CD4-positive, alpha-beta T cell treated with Interleukin-17A for 1 hour (primary cell): ENCODE measurements at regions not wholly inside any gene's neighbourhood (a gene's known extent, or its start where the extent isn't known, plus 50 kb on each side); places are given as distances from the start of the nearest gene placed in this dataset.
"Not testable (repeated sequence)": the region's sequence is repeated elsewhere in the genome, so short reads cannot be mapped to it uniquely, and the experiment has no call there.

Experiments
- DNase-seq: peaks from one replicate; pipeline ENCODE4 v3.0.0-alpha.2; 2020

DNA sequence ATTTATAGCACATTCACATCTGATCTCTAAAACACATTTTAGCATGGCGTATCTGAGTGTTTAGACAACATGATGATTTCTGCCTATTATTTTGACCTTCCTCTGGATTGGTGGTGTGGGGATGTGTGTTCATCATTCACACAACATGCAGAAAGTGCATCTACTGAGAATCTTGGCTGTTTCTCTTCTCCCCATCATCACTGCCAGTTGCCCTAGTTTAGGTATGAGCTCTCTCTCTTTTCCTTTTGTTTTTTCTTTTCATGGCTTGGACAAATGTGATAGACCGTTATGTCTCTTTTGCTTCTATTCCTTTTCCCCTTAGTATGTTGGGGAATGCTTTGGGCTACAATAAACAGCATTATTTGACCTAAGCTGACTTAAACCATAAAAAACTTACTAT, 239.2 kb upstream of the FZD8 start:
- DNase-seq, result no peak

DNA sequence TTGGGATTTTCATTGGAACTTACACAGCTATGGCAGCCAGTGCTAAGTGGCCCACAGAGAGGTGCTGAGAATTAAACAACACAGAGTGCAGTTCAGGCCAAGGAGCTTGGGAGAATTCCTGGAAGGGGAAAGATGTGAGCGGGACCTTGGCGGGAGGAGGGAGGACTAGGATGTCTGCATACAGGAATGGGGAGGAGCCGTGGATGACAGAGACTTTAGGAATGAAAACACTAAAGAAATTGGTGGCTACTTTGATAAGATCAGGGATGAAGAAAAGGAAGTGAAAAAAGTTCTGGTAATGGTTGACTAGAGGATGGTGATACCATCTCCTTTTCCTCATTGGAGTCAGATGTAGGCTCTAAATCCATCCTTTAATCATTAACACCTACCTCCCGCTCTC, 234.2 kb upstream of the FZD8 start:
- DNase-seq, result no peak

GRCh38 chr10:35875016-35875676, 233.1 kb upstream of the FZD8 start:
- DNase-seq, result no peak

GRCh38 chr10:35874311-35875015, 232.4 kb upstream of the FZD8 start:
- DNase-seq, result no peak

- no peak for DNase-seq
Measured at GRCh38 chr10:35872671-35873070, 230.6 kb upstream of the FZD8 start.

DNA sequence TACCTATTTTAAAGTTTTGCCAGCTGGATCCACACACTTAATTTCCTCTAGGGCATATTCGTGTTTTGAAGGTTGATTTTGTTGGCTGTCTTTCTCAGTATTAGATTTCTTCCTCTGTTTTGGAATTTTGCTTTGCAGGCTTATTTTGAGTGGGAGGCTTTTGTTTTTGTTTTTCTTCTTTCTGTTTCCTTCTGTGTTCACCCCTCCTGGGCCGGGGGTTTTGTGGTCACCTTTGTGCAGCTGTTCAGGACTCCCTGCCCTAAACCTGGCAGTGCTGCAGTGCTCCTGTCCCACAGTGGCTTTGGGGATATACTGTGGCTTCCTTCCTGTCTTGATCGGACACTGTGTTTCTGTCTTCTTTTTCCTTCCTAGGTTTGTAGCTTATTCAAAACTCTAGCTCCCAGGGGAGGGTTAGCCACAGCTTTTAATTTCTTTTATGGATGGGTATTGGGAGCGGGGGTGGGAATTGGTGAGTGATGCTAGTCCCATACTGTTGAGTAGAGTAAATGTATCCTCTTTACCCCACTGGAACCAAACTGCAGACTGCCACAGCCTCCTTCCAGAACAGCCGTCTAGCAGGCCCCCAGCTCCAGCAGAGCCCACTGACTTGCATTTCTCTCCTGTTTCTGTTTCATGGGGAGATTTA, 228.7 kb upstream of the FZD8 start:
- DNase-seq, result no peak

GRCh38 chr10:35858676-35859283, 216.7 kb upstream of the FZD8 start:
- DNase-seq, result not testable (repeated sequence)

- DNase-seq, result no peak
Measured at GRCh38 chr10:35857860-35858259, 215.8 kb upstream of the FZD8 start.

- DNase-seq, result no peak
Measured at GRCh38 chr10:35855155-35855947, 213.3 kb upstream of the FZD8 start.

- no peak for DNase-seq
Measured at GRCh38 chr10:35854661-35855060, 212.6 kb upstream of the FZD8 start.

- no peak for DNase-seq
Measured at GRCh38 chr10:35852721-35853120, 210.6 kb upstream of the FZD8 start.

DNA sequence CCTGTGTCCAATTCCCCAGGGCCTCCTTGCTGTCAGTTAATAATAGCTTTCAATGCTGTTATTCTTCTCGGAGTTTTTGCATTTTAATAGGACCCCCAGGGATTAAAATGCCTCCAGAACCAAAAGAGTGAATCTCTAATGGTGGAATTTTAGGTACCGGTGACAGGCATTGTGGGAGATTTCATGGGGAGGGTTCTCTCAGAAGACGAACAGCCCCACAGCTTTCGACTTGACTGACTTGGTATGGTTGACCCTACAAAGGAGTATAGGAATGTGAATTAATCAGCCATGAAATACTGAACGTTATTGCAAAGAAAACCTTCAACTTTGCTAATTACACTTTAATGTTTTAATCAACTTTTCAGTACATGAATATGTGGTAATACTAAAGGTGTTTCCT, 206.3 kb upstream of the FZD8 start:
- no peak for DNase-seq

GRCh38 chr10:35844686-35845085, 202.6 kb upstream of the FZD8 start:
- no peak for DNase-seq

GRCh38 chr10:35843524-35844181, 201.6 kb upstream of the FZD8 start:
- DNase-seq, result no peak

GRCh38 chr10:35838054-35838453, 196.0 kb upstream of the FZD8 start:
- no peak for DNase-seq

- DNase-seq, result no peak
Measured at GRCh38 chr10:35835545-35835944, 193.4 kb upstream of the FZD8 start.

DNA sequence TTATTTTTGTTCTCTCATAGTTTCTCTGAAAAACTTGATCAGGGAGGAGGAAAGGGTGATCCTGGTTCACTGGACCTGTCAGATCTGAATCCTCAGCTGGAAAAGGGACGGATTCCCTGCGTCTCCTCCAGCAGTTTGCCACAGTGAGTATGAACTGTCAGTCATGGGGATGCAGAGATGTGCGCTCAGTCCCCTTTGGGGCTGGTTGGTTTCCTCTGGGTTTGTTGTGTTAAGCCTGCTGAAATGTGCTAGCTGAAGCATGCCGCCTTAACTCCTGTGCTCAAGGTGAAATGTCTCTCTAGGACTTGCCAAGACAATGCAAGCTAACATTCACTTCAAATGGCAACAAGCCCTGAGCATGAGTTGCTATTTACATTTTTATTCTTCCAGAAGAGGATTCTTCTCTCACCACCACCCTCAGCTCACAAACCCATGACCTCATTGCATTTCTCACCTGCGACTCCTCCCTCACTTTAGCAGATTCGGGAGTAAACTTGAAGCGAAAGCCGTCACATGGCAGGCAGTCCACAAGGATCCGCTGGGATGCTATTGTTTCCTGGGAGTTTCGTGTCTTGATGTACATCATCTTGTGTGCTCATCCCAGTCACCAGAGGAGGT, 192.9 kb upstream of the FZD8 start:
- no peak for DNase-seq

GRCh38 chr10:35827783-35828182, 185.7 kb upstream of the FZD8 start:
- no peak for DNase-seq

DNA sequence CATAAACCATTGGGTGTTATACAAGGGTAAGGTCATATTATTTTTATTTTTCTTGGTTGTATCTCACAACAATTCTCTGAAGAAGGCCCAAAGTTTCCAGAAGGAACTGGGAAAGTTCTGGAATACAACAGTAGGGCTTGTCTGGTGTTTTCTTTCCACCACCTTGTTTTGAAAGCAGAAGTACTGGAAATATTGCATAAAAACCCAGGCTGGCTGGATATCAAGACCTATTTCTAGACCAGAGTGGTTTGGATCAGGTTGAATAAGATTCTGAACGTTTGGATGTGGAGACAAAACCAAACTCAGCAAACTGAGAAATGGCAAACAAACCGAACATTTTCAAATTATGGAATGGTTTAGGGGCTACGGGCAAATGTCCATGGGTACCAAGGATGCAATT, 182.6 kb upstream of the FZD8 start:
- no peak for DNase-seq

DNA sequence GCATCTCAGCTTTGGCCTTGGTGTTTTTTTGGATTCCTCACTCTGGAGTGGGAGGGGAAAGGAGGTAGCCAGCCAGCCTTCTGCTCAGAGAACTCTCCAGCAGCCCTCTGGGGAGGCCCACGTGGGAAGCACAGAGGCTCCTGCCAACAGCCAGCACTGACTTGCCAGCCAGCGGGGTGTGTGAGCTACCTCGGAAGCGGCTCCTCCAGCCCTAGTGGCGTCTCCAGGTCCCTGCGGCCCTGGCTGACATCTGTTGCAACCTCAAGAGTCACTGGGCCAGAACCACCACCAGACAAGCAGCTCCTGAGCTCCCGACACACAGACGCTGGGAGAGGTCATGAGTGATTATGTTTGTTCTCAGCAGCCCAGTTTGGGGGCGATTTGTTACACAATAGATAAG, 180.2 kb upstream of the FZD8 start:
- DNase-seq, result no peak

- no peak for DNase-seq
Measured at GRCh38 chr10:35821339-35821911, 179.3 kb upstream of the FZD8 start.

GRCh38 chr10:35819736-35820135, 177.6 kb upstream of the FZD8 start:
- DNase-seq, result no peak
